Fibroblast of skin of back (primary cell): ENCODE measurements at regions not wholly inside any gene's neighbourhood (a gene's known extent, or its start where the extent isn't known, plus 50 kb on each side); places are given as distances from the start of the nearest gene placed in this dataset.

ENCODE experiments used
- DNase-seq: peaks from one replicate; pipeline ENCODE4 v3.0.0-alpha.2; 2013

DNA sequence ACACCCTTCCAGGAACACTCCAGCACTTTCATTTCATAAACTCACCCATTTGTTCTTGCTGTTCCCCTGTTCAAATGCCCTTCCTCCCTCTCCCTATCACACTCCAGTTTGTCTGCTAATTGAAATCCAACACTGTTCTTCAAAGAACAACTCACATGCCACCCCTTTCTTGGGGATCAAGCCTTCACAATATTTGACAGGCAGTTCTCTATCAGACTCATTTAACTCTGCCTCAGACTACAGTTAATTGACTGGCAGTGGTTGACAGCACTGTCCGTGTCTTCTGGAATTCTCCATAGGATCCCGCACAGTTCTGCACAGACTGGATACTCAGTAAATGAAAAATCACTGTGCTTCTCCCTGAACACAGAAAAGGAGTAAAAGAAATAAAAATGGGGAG is 87.8 kb downstream of the PMP22 start:
- no peak for DNase-seq

- DNase-seq = no peak
Measured at GRCh38 chr17:15175356-15175755, 89.8 kb downstream of the PMP22 start.

GRCh38 chr17:15171167-15172047 is 93.7 kb downstream of the PMP22 start:
- peak; percentile 73 for DNase-seq

GRCh38 chr17:15169676-15170075 is 95.5 kb downstream of the PMP22 start:
- DNase-seq = peak; percentile 70

- DNase-seq = no peak
Measured at GRCh38 chr17:15168379-15168778, 96.7 kb downstream of the PMP22 start.

DNA sequence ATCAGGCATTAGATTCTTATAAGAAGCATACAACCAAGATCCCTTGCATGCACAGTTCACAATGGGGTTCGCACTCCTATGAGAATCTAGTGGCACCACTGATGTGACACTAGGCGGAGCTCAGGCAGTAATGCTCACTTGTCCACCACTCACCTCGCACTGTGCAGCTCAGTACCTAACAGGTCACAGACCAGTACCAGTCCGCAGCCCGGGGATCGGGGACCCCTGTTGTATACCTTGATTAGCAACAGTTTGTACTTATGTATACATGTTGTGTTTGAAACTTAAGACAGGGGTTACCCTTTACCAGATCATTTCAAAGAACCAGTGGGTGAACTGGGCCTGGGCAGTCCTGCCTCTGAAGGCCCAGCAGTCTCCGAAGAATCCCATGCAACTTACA is 103.7 kb downstream of the PMP22 start:
- no peak for DNase-seq

GRCh38 chr17:15157051-15157450 is 108.1 kb downstream of the PMP22 start:
- peak; percentile 65 for DNase-seq

DNA sequence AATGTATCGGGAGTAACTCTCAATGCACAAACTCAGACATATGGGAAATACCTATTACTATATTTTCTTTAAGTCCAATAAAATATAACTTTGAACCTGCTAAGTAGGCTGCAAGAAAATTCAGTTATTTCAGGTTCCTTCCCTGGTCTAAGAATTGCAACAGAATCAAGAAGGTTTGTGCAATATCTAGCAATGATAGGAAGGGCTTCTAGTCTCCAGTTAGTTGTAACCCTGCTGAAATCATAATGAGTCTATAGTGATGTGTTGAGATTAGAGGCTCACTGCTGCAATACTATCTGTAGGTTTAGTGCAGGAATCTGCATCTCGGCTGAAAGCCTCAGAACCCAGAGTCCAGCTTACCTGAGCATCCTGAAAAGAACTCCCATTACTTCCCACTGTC is 110.5 kb downstream of the PMP22 start:
- no peak for DNase-seq

DNA sequence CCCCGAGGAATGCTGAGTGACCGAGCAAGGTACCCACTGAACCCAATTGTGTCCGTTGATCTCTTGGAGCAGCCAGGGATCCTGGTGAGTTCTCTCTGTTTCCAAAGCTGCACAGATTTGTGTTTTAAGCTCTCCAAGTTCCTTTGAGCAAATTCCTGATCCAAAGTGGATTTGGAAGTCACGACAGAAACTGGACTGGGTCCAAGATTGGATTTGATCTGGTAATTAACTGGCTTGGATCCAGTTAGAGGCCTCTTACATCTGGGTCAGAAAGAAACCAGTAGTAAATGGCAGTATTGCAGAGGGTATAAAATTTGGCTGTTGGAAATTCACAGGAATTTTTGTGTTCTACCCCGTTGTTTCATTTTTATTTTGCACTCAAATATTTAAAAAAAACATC is 119.5 kb downstream of the PMP22 start:
- no peak for DNase-seq

DNA sequence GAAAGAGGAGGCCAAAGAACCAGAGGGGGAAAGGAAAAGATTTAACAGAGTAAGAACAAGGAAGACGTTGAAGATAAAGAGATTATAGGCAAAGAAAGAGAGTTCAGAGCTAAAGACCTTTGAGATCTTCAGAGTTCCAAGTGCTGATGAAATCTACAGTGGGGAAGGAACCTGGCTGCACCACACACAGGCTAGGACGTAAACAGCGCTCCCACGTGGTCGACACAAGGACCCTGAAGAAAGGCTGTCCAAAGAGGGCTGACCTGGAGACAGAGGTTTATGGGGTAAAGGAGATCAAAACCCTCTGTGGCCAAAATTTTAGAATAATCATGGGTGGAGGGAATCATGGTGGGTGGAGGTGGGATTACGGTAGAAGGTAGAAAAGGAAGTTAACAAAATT is 121.6 kb downstream of the PMP22 start:
- DNase-seq = no peak

- no peak for DNase-seq
Measured at GRCh38 chr17:15134363-15134762, 130.8 kb downstream of the PMP22 start.

- no peak for DNase-seq
Measured at GRCh38 chr17:15133826-15134225, 131.3 kb downstream of the PMP22 start.

GRCh38 chr17:15133143-15133542 is 132.0 kb downstream of the PMP22 start:
- no peak for DNase-seq

GRCh38 chr17:15130426-15130825 is 134.7 kb downstream of the PMP22 start:
- DNase-seq = no peak

- DNase-seq = no peak
Measured at GRCh38 chr17:15129986-15130385, 135.1 kb downstream of the PMP22 start.

GRCh38 chr17:15124746-15125145 is 140.4 kb downstream of the PMP22 start:
- DNase-seq = peak; percentile 50

DNA sequence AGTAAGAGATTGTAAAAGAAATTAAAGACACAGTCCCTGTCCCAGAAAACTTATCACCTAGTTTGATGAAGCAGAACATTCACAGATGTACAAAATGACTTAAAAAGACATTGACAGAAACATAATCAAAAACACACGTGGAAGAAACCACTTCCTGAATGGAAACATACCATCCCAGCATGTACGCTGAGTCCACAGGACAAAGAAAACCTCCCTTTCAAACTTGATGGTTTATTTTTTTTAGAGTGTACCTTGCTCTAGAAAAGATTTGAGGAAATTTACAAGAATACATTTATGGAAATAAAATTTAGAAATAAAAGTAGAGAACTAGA is 140.9 kb downstream of the PMP22 start:
- peak; percentile 47 for DNase-seq

DNA sequence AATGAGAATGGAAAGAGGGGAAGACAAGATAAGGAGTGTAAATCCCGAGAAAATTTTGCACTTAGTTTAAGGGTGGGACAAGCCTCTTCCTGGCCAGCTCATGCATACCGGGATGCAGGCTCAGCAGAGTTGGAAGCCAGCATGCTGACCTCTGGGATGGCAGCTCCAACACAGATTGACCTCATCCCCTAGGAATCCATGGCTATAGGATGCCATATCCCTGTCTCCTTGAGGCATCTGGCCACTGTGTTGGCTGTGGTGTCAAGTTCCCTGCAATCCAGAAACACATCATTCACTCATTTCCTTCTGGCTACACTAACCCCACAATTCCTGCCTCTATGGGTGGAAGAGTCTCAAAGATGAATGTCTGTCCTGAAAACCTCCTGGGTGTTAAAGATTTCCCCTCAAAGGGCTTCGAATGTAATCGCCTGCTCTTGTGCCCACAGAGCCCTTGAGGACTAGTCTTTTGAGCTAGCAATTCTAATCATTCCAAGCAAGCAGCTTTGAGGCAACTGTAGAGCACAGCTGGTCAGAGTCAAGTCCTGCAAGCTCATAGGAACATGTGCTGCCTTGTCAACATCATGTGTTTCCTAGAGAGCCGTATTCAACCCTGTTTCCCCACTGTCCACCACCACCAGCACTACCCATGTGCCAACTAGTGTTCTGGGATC is 141.4 kb downstream of the PMP22 start:
- peak; percentile 97 for DNase-seq

- DNase-seq = peak; percentile 42
Measured at GRCh38 chr17:15122857-15123256, 142.3 kb downstream of the PMP22 start.

DNA sequence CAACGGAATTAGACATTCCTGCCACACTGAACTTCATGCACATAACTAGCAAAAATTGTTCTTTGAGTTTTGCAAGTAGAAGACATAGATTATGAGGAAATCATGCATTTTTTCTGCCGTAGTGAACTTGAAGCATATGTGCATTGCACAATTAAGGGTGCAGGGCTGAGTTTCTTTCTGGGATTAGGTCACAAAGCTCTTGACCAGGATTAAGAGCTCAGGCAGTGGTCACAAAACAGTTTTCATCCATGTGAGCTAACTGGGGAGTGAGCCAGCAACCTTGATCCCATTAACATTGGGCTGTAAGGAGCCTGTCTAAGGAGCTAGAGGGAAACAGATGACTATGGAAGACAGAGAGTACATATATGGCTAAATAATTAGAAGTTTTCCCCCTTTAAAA is 143.7 kb downstream of the PMP22 start:
- no peak for DNase-seq

DNA sequence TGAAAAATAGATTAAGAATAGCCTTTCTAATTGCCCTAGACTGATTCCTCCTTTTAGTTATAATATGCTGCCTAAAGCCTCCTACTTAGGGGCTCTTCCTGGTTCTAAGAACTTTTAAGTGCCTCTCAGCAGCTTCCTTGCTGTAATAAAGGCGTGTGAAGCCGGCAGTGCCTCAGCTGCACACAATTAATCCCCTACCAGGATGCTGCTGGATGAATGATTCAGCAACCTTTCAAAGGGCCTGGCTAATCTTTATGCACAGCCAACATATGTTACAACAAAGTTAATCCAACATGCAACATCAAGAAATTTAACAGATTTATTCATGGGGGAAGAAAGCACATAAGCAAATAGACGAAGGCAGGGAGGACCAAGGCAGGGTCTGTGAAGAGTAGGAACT is 145.2 kb downstream of the PMP22 start:
- peak; percentile 36 for DNase-seq

DNA sequence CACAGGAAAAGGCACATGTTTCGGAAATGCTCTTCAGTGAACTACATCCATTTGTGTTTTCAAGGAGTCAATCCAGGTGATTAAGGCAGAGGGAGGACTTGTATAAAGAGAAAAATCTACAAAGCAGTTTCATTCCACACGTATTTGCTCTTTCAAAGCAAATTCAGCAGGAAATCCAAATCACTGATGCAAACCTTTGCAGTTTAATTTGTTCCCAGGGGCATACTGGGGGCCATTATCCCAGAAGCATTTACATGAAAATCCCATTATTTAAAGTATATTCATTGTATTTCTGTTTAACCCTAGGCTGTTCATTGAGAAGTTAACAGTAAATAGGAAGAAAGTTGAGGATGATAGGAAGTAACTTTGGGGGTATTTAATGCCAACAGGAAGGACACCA is 147.9 kb downstream of the PMP22 start:
- DNase-seq = no peak

DNA sequence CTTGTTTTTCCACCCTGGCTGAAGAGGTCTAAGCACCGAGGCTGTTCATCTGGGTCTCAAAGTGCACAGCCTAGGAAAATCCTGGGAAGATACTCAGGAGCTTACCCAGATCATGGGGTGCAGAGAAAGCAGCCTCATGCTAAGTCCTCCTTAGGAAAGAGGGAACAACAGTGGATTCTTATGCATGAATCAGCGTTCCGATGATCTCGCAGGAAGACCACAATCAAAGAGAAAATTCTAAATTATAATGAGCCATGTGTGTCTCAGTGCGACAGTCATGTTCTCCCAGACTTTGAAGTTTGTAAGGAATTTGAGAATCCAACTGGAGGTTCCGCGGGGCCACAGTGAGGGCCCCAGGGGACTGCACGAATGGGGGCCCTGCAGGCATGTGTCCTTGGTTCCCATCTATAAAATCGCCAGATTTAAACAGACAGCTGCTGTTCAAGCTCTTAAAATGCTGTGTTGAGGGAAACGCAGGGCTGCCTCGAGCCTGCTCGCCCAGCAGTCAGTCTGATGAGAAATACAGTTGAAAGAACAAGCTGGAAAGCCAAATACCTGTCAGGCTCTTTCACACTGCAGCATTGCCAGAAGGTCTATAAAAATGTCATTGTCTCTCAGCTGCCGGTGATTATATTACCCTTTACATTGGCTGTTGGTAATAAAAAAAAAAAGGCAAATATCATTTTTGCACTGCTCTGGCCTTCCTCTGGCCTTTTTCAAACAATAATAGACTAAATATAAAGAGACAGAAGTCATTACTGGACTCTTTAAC is 152.1 kb downstream of the PMP22 start:
- DNase-seq = peak; percentile 36

GRCh38 chr17:15109608-15110007 is 155.5 kb downstream of the PMP22 start:
- DNase-seq = no peak
